H1 (cell line): ENCODE measurements at regions not wholly inside any gene's neighbourhood (a gene's known extent, or its start where the extent isn't known, plus 50 kb on each side); places are given as distances from the start of the nearest gene placed in this dataset.

Experiments
- CTCF ChIA-PET: fragments of 300-600 bp; sonication (Branson Sonifier 250); formaldehyde crosslinking; loops from one replicate; lab custom pipeline; 2021; ENCODE audit not compliant: partially characterized antibody; lab: Charles Lee
- POLR2A ChIA-PET: fragments of 300-600 bp; sonication (Branson Sonifier 250); formaldehyde crosslinking; loops from one replicate; lab custom pipeline; 2021; ENCODE audit warnings: inconsistent platforms; ENCODE audit not compliant: partially characterized antibody; lab: Charles Lee
- DNase-seq, 2 experiments: peaks; one replicate each; pipeline versions ENCODE4 v3.0.0 to v3.0.0-alpha.2; 2010 to 2022; ENCODE audit warnings: low spot score in 2 of 2, low read depth in 1 of 2, mixed read lengths in 1 of 2
- FAIRE-seq: peaks from 2 replicates; lab custom pipeline; 2011; peaks lifted over from hg19 to GRCh38; lab: Jason Lieb, UNC
- H2AFZ ChIP-seq: 2 replicates; pipeline ENCODE4 v1.8.1; 2012; ENCODE audit warnings: low read length, inconsistent platforms
- H2AK5ac ChIP-seq: 2 replicates; pipeline ENCODE4 v1.6.1; 2013; ENCODE audit warnings: low read depth, low read length
- H2BK120ac ChIP-seq: replicated peaks from 2 replicates; pipeline ENCODE3; 2013; ENCODE audit warnings: low read depth, low read length, inconsistent platforms
- H2BK12ac ChIP-seq: 2 replicates; pipeline ENCODE4 v1.6.1; 2013; ENCODE audit warnings: low read depth, low read length
- H2BK15ac ChIP-seq: 2 replicates; pipeline ENCODE4 v1.6.1; 2013; ENCODE audit warnings: low read length
- H2BK20ac ChIP-seq: 2 replicates; pipeline ENCODE4 v1.6.1; 2013; ENCODE audit warnings: low read length
- H2BK5ac ChIP-seq: 2 replicates; pipeline ENCODE4 v1.6.1; 2013; ENCODE audit warnings: low read depth, low read length
- H3K14ac ChIP-seq: 2 replicates; pipeline ENCODE4 v1.6.1; 2013; ENCODE audit warnings: inconsistent platforms; ENCODE audit not compliant: insufficient read length
- H3K18ac ChIP-seq: 2 replicates; pipeline ENCODE4 v1.6.1; 2013; ENCODE audit warnings: low read length; ENCODE audit errors: extremely low read depth
- H3K23ac ChIP-seq: 2 replicates; pipeline ENCODE4 v1.6.1; 2013; ENCODE audit warnings: inconsistent platforms; ENCODE audit not compliant: insufficient read length
- H3K23me2 ChIP-seq: 2 replicates; pipeline ENCODE4 v1.6.1; 2013; ENCODE audit warnings: low read depth, low read length
- H3K27ac ChIP-seq: 2 replicates; pipeline ENCODE4 v1.6.1; 2011; ENCODE audit warnings: low read depth, low read length, inconsistent platforms
- H3K27me3 ChIP-seq, 4 experiments: replicated peaks in 1 of 4; 1 replicate in 1 of 4; 2 replicates in 3 of 4; pipeline versions ENCODE4 v1.6.1 to v1.8.1; 2011 to 2013; ENCODE audit warnings: low read length in 3 of 4, mild to moderate bottlenecking in 3 of 4, inconsistent platforms in 2 of 4, mixed read lengths in 2 of 4, moderate library complexity in 1 of 4; ENCODE audit not compliant: control insufficient read depth in 3 of 4, insufficient read depth in 3 of 4; ENCODE audit errors: extremely low read depth in 1 of 4
- H3K36me3 ChIP-seq, 4 experiments: 2 replicates each; pipeline versions ENCODE4 v1.6.1 to v1.8.1; 2011 to 2013; ENCODE audit warnings: mild to moderate bottlenecking in 4 of 4, low read length in 3 of 4, moderate library complexity in 2 of 4, control low read depth in 1 of 4, inconsistent platforms in 1 of 4; ENCODE audit not compliant: insufficient read depth in 4 of 4, control insufficient read depth in 2 of 4
- H3K4ac ChIP-seq: replicated peaks from 2 replicates; pipeline ENCODE3; 2013; ENCODE audit warnings: low read length, low read depth, mixed read lengths, inconsistent platforms; ENCODE audit not compliant: insufficient read length
- H3K4me1 ChIP-seq, 4 experiments: replicated peaks in 1 of 4; 1 replicate in 1 of 4; 2 replicates in 3 of 4; pipeline versions ENCODE4 v1.6.1 to v1.8.1; 2011 to 2013; ENCODE audit warnings: low read length in 3 of 4, inconsistent platforms in 2 of 4, mixed read lengths in 1 of 4; ENCODE audit not compliant: insufficient read depth in 4 of 4, control insufficient read depth in 3 of 4
- H3K4me2 ChIP-seq, 2 experiments: 2 replicates each; pipeline versions ENCODE4 v1.6.1 to v1.8.1; 2011 to 2013; ENCODE audit warnings: low read depth in 2 of 2, low read length in 2 of 2, control low read depth in 1 of 2, inconsistent platforms in 1 of 2, mild to moderate bottlenecking in 1 of 2; ENCODE audit not compliant: insufficient read depth in 1 of 2
- H3K4me3 ChIP-seq, 4 experiments: fragments of 200-600, 300-600 bp in 1 of 4; sonication (generic), shearing (Covaris generic), sonication (Bioruptor Twin) in 1 of 4; 2 replicates each; pipeline versions ENCODE4 v1.5.1 to v1.8.1; 2011 to 2016; ENCODE audit warnings: low read length in 4 of 4, low read depth in 3 of 4, control low read depth in 2 of 4, inconsistent platforms in 2 of 4, mild to moderate bottlenecking in 2 of 4, mixed read lengths in 1 of 4, moderate library complexity in 1 of 4; ENCODE audit not compliant: insufficient read depth in 2 of 4; ENCODE audit errors: extremely low read depth in 1 of 4
- H3K56ac ChIP-seq: replicated peaks from 2 replicates; pipeline ENCODE3; 2013; ENCODE audit warnings: low read depth, mild to moderate bottlenecking, mixed read lengths, low read length, inconsistent platforms; ENCODE audit not compliant: insufficient read length
- H3K79me1 ChIP-seq: 2 replicates; pipeline ENCODE4 v1.6.1; 2013; ENCODE audit warnings: low read depth, low read length, control low read depth
- H3K79me2 ChIP-seq, 2 experiments: 2 replicates each; pipeline versions ENCODE4 v1.6.1 to v1.8.1; 2012 to 2013; ENCODE audit warnings: low read length in 2 of 2, mild to moderate bottlenecking in 2 of 2, inconsistent platforms in 1 of 2; ENCODE audit not compliant: insufficient read depth in 2 of 2, control insufficient read depth in 1 of 2
- H3K9ac ChIP-seq, 4 experiments: replicated peaks in 1 of 4; 1 replicate in 1 of 4; 2 replicates in 3 of 4; pipeline versions ENCODE4 v1.6.1 to v1.8.1; 2011 to 2013; ENCODE audit warnings: low read depth in 3 of 4, low read length in 3 of 4, control low read depth in 2 of 4, mild to moderate bottlenecking in 2 of 4, moderate library complexity in 2 of 4, inconsistent platforms in 1 of 4; ENCODE audit errors: extremely low read depth in 1 of 4
- H3K9me3 ChIP-seq, 2 experiments: 2 replicates each; pipeline versions ENCODE4 v1.6.1 to v1.8.1; 2012 to 2013; ENCODE audit warnings: mild to moderate bottlenecking in 2 of 2, moderate library complexity in 2 of 2, control low read depth in 1 of 2, inconsistent platforms in 1 of 2, low read depth in 1 of 2, low read length in 1 of 2, mixed read lengths in 1 of 2; ENCODE audit not compliant: insufficient read depth in 2 of 2
- H4K20me1 ChIP-seq, 2 experiments: replicated peaks in 1 of 2; 2 replicates each; pipeline versions ENCODE3 to v1.8.1; 2011 to 2013; ENCODE audit warnings: inconsistent platforms in 2 of 2, low read length in 2 of 2, mild to moderate bottlenecking in 1 of 2; ENCODE audit not compliant: insufficient read depth in 2 of 2, control insufficient read depth in 1 of 2
- H4K5ac ChIP-seq: 2 replicates; pipeline ENCODE4 v1.6.1; 2013; ENCODE audit warnings: low read length, low read depth, mixed read lengths, inconsistent platforms; ENCODE audit not compliant: insufficient read length
- H4K8ac ChIP-seq: 2 replicates; pipeline ENCODE4 v1.8.0; 2013; ENCODE audit warnings: mild to moderate bottlenecking, moderate library complexity, low read length, inconsistent platforms; ENCODE audit not compliant: insufficient read depth; ENCODE audit errors: extremely low read depth
- H4K91ac ChIP-seq: replicated peaks from 2 replicates; pipeline ENCODE3; 2013; ENCODE audit warnings: low read length, mixed read lengths, inconsistent platforms; ENCODE audit not compliant: insufficient read length
- CEBPB ChIP-seq: IDR thresholded peaks from 2 replicates; pipeline ENCODE4 v1.6.1; 2012; ENCODE audit warnings: low read depth, low read length
- RAD21 ChIP-seq, 2 experiments: IDR thresholded peaks in 1 of 2; conservative IDR thresholded peaks in 1 of 2; 2 replicates each; pipeline ENCODE4 v1.6.1; 2011; ENCODE audit warnings: low read depth in 2 of 2, low read length in 2 of 2, improper control_type of control experiment in 1 of 2, inconsistent platforms in 1 of 2, mild to moderate bottlenecking in 1 of 2, moderate library complexity in 1 of 2
- WGBS, 2 experiments: shearing (Covaris generic) in 1 of 2; methylation state at CpG; one replicate each; pipeline versions ENCODE4 v1.1.6 to v1.1.7; 2013 to 2015; ENCODE audit warnings: low lambda C conversion rate in 2 of 2, mixed read lengths in 2 of 2, inconsistent platforms in 1 of 2, low coverage in 1 of 2, missing lambda C conversion rate in 1 of 2; ENCODE audit not compliant: insufficient replicate concordance in 2 of 2, insufficient coverage in 1 of 2, insufficient read length in 1 of 2; ENCODE audit errors: extremely low coverage in 1 of 2, missing lambda C conversion rate in 1 of 2; 5-methylcytosine and 5-hydroxymethylcytosine counted together

- H4K8ac ChIP-seq = no peak overlapping the region
- no peak overlapping the region for H2BK15ac ChIP-seq
- H3K23me2 ChIP-seq = no peaks in the 10 kb centered on the region
- CTCF ChIA-PET = interaction anchor here (0.8 to 5.6 kb wide), 11 partner anchors 11 to 950 kb away, joined by 3 to 24 read pairs (median 4); no protein-coding TSS in a partner anchor
- H3K36me3 ChIP-seq = no peaks in the 10 kb centered on the region
- H3K4me3 ChIP-seq = no peak overlapping the region
- no peak overlapping the region for H2BK120ac ChIP-seq
- no peak overlapping the region for H3K27ac ChIP-seq
- no peak overlapping the region for H3K14ac ChIP-seq
- no peak overlapping the region for H3K4ac ChIP-seq
- H3K79me1 ChIP-seq = no peaks in the 10 kb centered on the region
- H2BK5ac ChIP-seq = no peak overlapping the region
- DNase-seq (no peak), FAIRE-seq (no peak)
- WGBS, 2 experiments = 70% methylated on average over 4 of the region's 4 CpGs; no CpG with 5 or more reads in 1 of the 2 experiments
- no peaks in the 10 kb centered on the region for H3K27me3 ChIP-seq
- TF ChIP-seq RAD21 (IDR thresholded peaks at IDR 0.05 in 1 of 2, conservative IDR thresholded peaks at IDR 0.05 in 1 of 2; ENCODE audit: low read depth in 2 of 2, low read length in 2 of 2) (no peak), CEBPB (peak; percentile 35; the same call in 1 of the 2 replicates)
- no peak overlapping the region for H4K5ac ChIP-seq
- no peak overlapping the region for H2BK12ac ChIP-seq
- H3K18ac ChIP-seq = no peak overlapping the region
- no peak overlapping the region for H4K91ac ChIP-seq
- no peak overlapping the region for H2AK5ac ChIP-seq
- no peak overlapping the region for H2AFZ ChIP-seq
- no peaks in the 10 kb centered on the region for H3K9me3 ChIP-seq
- H4K20me1 ChIP-seq = no peaks in the 10 kb centered on the region
- H3K56ac ChIP-seq = no peak overlapping the region
- no peak overlapping the region for H3K4me2 ChIP-seq
- H3K23ac ChIP-seq = no peak overlapping the region
- H3K9ac ChIP-seq = no peak overlapping the region
- no peaks in the 10 kb centered on the region; a peak in 1 of 7 replicates for H3K4me1 ChIP-seq
- H2BK20ac ChIP-seq = no peak overlapping the region
- H3K79me2 ChIP-seq = no peaks in the 10 kb centered on the region
- POLR2A ChIA-PET = no interaction called here
These were observed 379.1 kb downstream of the ANKRD50 start for GRCh38 chr4:124333466-124333865.
